GM12872 (cell line): ENCODE measurements at regions not wholly inside any gene's neighbourhood (a gene's known extent, or its start where the extent isn't known, plus 50 kb on each side); places are given as distances from the start of the nearest gene placed in this dataset.

Source experiments
- CTCF ChIP-seq: IDR thresholded peaks from 3 replicates; pipeline ENCODE4 v1.5.1; 2011; ENCODE audit warnings: low read depth, mild to moderate bottlenecking, low read length, moderate library complexity; ENCODE audit not compliant: insufficient read depth

GRCh38 chr3:177994976-177995375 is 541.3 kb upstream of the KCNMB2 start:
- TF ChIP-seq CTCF, result no peak

GRCh38 chr3:177995381-177996085 is 540.7 kb upstream of the KCNMB2 start:
- TF ChIP-seq CTCF, result no peak

- no peak for TF ChIP-seq CTCF
Measured at GRCh38 chr3:178001670-178002101, 534.5 kb upstream of the KCNMB2 start.

GRCh38 chr3:178002113-178002512 is 534.1 kb upstream of the KCNMB2 start:
- no peak for TF ChIP-seq CTCF

- no peak for TF ChIP-seq CTCF
Measured at GRCh38 chr3:178003756-178004155, 532.5 kb upstream of the KCNMB2 start.

GRCh38 chr3:178005961-178006360 is 530.3 kb upstream of the KCNMB2 start:
- no peak for TF ChIP-seq CTCF

GRCh38 chr3:178010306-178010705 is 525.9 kb upstream of the KCNMB2 start:
- no peak for TF ChIP-seq CTCF
